Stimulated activated CD8-positive, alpha-beta memory T cell treated with anti-CD3 and anti-CD28 coated beads, Interleukin-2, amount 100 ng/mL, for 48 hours (primary cell): ENCODE measurements at regions not wholly inside any gene's neighbourhood (a gene's known extent, or its start where the extent isn't known, plus 50 kb on each side); places are given as distances from the start of the nearest gene placed in this dataset.
"Not testable (repeated sequence)": the region's sequence is repeated elsewhere in the genome, so short reads cannot be mapped to it uniquely, and the experiment has no call there.

ENCODE experiments used
- DNase-seq, 2 donors: peaks; one replicate each; pipeline ENCODE4 v3.0.0-alpha.2; 2020; ENCODE audit warnings: low read depth in 2 of 2

DNA sequence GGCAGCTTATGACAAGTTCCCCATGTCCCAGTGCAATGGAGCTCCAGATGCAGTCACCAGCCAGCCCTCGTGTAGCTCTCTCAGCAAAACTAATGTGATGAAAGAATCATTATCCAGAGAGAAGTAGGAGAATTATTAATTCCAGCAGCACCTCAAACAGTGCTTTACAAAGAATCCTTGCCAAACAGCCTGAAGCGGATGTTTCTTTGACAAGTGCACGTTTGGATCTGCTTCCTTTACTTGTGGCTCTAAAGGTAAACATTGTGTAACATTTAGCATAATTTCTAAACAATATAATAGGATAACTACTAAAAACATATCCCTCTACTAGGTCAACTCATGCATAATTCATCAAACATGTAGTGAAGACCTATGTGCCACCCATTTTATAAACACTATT is 197.0 kb downstream of the FAM181B start:
- DNase-seq, result no peak

DNA sequence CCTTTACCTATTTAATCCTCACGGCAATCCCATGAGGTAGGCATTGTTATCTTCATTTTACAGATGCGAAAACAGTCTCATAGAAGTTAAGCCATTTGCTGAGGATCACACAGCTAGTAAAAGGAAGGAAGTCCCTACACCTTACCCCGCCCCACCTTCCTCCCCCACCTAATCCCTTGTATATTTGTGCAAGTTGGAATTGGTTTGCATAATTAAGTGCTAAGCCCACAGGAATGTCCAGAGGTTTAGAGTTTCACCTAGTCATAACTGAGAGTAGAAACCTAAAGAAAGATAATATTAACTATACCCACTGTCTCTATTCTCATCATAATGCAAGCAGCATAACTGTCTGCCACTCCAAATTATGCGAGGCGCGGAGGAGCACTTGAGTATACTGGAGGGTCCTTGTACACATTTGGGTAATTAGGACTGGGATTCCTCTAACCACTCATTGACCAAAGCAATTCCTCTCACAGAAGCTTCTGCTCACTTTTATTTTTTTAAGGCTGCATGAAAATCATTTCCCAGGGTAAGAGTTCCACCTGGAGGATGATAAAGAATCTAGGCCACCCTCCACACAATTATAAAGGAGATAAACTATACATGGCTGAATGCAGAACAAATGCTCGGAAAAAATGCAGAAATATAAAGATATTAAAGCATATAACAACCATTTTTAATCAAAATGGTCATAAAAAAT is 199.9 kb downstream of the FAM181B start:
- no peak for DNase-seq

DNA sequence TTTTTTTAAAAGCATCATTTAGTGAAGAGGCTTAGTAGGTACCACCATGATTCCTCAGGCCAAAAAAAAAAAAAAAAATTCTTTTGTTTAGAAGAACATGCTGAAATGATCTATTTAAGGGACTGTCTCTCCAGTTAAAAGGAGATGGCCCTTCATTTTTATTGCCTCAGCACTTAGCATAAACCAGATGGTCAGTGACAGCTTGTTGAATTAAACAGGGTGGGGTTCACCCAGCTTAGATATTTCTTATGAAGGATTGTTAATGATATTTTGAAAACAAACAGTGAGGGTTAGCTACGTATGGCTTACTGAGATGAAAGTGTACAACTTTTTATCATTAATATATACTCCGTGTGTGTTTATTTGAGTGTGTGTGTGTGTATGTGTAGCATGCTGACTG is 203.7 kb downstream of the FAM181B start:
- no peak for DNase-seq

DNA sequence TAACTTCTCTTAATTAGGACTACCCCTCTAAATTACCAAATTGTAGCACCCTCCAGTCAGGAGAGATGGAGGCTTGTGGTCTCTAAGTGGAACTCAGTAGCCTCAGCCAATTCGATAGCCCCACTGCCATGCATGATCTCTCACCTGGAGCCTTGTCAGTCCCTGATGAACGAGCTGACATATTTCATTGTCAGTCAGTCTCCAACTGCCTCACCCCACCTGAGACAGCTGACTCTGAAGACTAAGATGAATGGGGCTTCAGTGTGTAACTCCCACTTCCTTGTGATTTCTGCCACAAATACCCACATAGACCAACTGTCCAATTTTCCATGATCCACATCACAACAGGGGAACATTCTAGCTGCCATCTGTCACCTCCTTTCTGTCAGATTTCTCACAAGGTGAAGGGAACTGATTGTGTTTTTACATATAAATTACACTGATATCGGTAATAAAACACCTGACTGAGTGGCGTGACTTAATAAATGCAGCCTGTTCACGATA is 206.5 kb downstream of the FAM181B start:
- DNase-seq, result no peak

DNA sequence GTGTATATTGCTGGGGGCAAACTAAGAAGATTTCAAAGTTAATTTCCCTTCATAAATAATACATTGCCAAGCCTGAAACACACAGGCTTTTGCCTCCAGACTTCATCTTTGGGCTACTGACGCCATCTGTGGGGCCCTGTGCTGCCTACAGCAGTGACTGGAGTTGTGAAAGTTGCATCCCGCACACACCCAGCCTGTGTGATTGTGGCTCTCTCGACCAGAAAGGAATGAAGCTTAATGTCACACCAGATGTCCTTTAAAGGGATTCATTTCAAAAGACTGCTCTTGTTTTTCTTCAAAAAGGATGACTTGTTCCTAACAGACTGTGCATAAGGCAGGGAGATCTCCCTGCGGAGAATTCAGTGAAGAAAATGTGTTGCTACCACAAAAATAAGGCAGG is 210.5 kb downstream of the FAM181B start:
- DNase-seq, result no peak

DNA sequence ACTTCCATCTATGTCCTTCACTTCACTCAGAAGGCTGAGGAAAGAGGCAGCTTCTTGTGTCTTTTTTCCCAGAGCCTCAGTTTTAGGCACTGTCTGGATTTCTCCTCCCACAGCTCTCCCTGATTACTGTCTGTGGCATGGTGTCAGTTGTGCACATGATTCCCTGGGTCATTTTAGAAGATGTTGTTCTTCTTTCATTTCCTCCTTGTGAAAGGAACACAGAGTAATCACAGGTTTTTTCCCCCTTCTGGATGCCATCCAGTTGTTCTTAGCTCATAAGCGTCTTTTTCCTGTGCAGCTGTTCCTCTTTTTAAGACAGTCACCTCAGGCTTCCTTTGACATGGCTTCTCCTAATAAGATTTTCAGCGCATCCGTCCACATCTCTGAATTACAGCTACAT is 212.2 kb downstream of the FAM181B start:
- DNase-seq, result no peak

DNA sequence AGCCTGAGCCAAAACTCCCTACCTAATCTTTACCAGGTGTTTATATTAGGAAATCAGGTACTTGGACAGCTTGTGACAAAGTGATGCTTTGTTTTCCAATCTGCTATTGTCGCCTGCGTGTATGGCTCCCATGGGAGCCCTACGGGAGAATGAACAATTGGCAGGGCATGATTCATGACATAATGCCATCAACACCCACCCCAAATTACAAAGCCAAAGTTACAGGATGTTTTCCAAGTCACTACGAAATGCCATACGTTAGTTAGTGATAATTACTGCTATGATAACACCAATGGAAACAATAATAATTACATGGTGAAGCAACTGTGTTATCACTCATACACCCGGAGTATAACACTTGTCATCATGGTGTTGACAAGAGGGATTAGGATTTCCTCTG is 226.4 kb downstream of the FAM181B start:
- no peak for DNase-seq

DNA sequence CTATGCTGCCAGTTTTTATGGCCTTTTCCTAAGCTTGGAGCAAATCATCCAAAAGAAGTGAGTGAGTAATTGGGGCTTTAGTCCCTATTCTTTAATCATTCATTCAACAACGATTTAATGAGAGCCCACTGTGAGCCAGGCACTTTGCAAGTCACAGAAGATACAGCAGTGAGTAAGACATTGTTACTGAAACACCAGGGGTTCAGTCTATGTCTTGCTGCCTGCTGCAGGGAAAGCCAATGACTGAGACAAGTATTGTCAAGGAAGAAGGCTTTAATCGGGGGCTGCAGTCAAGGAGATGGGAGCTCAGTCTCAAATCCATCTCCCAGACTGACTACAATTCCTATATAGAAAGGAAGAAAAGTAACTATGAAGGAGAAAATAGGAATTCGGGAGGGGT is 228.3 kb downstream of the FAM181B start:
- DNase-seq, result no peak

DNA sequence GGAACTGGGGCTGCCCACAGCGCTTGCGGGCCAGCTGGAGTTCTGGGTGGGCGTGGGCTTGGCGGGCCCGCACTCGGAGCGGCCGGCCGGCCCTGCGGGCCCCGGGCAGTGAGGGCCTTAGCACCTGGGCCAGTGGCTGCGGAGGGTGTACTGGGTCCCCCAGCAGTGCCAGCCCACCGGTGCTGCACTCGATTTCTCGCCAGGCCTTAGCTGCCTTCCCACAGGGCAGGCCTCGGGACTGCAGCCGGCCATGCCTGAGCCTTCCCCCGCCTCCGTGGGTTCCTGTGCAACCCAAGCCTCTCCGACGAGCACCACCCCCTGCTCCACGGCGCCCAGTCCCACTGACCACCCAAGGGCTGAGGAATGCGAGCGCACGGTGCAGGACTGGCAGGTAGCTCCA is 232.5 kb downstream of the FAM181B start:
- not testable (repeated sequence) for DNase-seq

DNA sequence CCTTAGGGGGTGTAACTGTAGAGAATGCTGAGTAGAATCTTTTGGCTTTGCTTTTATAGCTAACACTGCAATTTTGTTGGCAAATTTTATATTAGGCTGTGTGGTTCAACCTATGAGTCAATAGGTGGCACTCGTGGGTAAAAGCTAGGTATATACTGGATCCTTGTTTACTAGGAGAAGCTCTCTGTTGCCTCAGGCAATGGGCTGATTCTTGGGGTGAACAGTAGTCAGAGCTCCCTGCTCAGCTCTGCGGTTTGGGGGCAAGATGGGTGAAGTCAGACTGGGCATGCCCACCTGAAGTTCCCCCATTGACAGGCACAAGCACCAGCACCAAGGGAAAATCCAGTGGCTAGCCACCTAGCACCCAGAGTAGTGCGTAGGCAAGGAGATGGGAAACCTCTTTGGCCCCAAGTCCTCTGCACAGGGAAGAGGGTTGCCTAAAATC is 238.7 kb downstream of the FAM181B start:
- no peak for DNase-seq

DNA sequence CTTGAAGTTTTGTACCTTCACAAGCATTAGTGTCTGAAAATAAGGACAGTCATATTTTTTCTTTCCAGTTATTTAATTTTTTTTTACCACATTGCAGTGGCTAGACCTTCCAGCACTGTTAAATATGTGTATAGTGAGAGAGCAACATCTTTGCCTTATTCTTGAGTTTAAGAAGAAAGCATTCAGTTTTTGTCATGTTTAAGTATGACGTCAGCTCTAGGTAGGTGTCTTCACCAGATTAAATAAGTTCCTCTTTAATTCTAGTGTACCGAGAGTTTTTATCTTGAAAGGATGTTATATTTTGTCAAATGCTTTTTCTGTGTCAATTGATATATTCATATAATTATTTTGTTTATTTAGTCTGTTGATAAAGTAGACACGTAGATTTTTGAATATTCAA is 258.8 kb downstream of the FAM181B start:
- no peak for DNase-seq

DNA sequence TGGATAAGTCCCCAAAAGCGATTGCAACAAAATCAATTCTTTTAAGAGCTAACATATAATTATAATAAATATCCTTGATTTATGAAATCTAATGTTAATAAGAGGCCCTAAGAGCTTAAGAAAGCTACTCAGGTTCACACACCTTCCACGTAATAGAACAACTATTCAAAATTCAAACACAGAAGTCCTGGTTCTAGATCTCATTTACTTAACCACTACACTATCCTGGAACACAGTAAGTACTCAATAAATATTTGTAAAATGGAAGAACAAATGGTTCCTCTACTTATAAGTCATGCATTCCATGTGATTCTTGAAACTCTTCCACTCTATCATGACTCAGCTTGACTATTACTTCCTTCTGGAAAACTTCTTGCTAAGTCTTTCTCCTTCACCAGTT is 268.2 kb downstream of the FAM181B start:
- no peak for DNase-seq

DNA sequence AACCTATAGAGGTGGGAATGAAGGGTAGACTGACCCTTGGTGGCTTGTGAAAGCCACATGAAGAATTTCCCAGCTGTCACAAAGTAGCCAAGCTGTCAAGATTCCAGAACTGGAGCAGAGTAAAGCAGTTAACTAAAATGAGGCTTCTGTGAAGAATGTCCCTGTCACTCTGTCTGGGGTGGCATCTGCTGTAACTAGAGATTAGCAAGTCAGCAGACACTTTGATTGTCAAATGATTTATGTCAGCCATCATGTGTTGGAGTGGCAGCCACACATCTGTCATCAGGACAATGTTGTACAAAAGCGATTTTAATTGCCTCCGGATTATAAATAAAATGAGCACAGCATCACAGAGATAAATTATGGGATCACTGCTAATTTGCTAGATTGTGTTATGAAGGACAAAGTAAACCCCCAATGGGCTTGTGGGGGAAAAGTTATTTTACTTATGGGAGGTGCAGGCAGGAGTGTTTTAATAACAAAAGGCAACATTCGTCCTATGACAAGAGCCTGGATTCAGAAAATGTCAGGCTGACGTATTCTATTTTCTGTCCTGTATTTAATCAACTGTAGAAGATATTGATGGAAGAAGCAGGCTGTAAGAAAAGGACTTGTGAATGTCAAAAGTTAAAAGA is 270.9 kb downstream of the FAM181B start:
- DNase-seq, result no peak

DNA sequence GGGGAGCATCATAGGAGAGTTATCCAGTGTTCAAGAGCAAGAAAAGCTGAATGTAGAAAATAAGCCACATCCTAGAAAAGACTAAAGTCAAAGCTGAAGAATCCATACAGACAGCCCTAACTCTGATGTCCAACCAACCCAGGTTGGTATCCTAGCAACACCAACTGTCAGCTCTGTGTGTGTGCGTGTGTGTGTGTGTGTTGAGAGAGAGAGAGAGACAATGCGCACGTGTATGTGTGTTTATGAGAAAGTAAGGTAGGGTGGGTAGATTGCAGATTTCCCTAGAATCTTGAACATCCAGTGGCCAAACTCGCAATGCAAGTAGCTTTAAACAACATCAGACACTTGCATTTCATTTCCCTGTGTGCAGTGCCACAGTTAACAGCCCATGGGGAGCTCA is 274.9 kb downstream of the FAM181B start:
- DNase-seq, result no peak

DNA sequence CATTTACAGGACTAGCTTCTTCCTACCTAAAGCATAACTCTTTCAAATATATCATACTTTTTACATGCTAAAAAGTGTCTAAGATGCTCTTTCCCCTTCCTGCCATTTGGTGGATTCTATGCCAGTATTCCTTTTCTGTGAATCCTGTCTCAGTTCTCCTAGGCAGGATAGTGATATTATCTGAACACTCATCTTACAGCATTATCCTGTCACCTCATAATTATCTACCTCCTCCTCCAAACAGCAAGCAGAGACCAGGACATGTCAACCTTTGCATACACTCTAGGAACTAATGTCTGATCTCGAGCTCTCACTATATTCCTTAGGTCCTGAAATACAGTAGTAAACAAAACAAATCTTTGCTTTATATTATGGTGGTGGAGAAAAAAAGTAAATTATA is 275.5 kb downstream of the FAM181B start:
- DNase-seq, result no peak

DNA sequence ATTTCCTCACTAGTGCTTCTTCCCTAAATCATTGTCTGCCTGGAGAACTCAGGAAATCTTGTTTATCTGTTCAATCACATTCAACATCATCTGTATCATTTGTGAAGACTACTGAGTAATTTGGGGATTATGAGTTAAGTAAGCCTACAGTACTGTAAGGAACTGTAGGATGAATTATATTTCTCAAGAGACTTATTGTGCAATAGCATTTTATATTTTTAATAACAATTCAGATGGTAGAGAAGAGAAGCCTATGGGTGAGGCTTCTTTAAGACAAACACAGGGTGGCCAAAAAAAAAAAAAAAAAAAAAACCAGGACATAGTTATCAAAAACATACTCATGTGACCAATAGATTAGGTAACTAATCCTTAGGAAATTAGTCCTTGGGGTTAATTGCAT is 282.7 kb downstream of the FAM181B start:
- no peak for DNase-seq

DNA sequence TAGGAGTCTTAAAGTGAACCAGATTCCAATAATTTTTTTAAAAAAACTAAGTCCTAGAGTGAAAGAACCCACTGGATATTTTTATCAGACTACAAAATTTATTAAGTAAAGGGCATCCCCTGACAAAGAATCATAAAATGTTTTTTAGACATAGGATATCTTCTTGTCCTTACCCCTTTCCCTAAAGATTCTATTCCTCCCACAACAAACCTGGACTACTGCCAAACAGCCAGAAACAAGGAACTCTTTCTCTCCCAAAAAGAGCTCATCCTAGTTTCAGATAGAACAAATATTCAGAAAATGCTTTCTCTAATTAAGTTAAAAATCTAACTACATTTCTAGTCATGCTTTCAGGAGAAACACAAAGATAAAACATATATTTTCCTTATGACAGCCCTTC is 327.1 kb downstream of the FAM181B start:
- DNase-seq, result no peak

DNA sequence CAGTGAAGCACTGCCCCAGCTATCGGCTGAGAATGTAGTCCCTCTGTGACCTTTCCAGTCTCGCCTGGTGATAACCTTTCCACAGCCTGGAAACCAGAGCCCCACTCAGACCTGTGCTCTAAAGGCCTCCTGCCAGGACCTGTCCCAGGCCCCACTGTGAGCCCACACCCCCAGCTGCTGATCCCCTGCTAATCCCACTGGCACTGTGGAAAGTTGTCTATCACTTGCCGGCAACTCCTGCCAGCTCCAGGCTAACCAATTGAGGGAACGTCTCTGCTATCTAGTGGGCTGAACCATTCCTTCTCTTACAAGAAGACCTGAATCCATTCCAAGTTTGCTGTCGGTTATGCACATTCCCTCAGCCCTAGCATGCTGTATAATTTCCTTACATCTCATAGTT is 328.2 kb downstream of the FAM181B start:
- no peak for DNase-seq

DNA sequence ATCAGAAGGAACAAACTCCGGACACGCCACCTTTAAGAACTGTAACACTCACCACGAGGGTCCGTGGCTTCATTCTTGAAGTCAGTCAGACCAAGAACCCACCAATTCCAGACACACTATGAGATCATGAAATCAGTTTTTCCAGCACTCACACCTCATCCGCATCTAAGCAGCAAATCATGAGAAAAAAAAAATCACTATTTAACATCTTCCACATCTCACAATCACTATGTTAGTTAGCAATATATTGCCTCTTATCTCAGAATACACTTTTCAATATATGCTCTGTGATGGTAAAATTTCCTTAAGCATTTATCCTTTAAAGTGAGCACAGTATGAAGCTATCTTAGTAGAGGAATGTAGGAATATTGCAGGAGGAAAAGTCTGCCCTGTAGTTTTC is 328.7 kb downstream of the FAM181B start:
- no peak for DNase-seq

DNA sequence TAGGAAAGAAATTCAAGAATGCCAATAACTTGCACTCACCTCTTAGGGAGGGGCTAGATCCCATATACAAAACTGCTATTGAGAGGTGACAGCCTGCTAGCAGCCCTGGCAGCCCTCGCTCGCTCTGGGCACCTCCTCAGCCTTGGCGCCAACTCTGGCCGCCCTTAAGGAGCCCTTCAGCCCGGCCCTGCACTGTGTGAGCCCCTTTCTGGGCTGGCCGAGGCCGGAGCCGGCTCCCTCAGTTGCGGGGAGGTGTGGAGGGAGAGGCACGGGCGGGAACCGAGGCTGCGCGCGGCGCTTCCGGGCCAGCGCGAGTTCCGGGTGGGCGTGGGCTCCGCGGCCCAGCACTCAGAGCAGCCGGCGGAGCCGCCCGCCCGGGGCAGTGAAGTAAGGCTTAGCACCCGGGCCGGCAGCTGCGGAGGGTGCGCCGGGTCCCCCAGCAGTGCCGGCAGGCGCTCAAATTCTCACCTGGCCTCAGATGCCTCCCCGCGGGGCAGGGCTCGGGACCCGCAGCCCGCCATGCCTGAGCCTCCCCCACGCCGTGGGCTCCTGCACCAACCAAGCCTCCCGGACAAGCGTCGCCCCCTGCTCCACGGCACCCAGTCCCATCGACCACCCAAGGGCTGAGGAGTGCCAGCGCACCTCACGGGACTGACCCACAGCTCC is 329.9 kb downstream of the FAM181B start:
- DNase-seq, result no peak

DNA sequence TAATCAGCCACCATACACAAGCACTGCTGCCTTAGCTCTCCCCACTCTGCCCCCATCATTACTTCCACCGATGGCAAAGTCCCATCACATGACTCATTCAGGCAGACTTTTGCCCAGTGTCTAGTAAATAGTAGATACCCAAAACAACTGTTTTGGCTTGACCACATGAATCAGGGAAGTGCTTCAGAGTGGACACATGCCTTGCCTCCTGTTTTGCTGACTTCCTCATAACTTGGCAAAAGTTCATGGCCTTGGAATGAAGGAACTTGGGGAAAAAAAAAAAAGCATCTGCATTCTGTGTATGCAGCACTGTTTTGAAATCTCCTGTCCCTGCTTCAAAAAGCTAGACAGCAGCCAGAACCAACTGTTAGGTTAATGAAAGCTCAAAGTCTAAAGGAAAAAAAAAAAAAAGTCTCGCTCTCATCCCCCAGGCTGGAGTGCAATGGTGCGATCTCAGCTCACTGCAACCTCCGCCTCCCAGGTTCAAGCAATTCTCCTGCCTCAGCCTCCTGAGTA is 335.3 kb downstream of the FAM181B start:
- DNase-seq, result no peak

DNA sequence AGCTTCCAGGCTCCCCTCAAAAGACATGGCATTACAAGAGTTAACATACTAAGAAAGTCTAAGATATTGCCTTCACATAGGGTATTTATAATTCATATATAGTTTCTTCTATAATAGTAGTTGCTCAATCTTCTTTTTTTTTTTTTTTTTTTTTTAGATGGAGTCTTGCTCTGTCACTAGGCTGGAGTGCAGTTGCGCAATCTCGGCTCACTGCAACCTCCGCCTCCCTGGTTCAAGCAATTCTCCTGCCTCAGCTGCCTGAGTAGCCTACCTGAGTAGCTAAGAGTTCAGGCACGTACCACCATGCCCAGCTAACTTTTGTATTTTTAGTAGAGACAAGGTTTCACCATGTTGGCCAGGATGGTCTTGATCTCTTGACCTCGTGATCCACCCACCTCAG is 337.0 kb downstream of the FAM181B start:
- DNase-seq, result not testable (repeated sequence)

DNA sequence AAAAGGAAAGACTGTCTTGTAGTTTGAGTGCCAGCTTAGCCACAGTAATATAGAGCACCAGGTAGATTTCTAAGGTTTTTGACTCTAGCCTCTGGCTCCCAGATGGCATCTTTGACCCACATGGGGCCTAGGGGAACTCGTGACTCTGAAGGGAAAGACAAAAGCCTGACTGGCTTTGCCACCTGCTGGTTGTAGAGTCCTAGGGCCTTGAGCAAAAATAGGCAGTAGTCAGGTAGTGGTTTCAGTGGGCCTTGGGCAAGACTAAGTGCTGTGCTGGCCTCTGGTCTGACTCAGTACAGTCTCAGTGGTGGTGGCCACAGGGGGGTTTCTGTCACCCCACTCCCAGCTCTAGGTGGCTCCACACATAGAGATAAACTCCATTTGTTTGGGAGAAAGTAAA is 349.4 kb downstream of the FAM181B start:
- DNase-seq, result no peak
